GM12872 (cell line): ENCODE measurements at regions not wholly inside any gene's neighbourhood (a gene's known extent, or its start where the extent isn't known, plus 50 kb on each side); places are given as distances from the start of the nearest gene placed in this dataset.

Experiments used
- TF ChIP-seq, protein P1 (sequence below): IDR thresholded peaks from 3 replicates; pipeline ENCODE4 v1.5.1; 2011; ENCODE audit warnings: low read depth, mild to moderate bottlenecking, low read length, moderate library complexity; ENCODE audit not compliant: insufficient read depth

DNA sequence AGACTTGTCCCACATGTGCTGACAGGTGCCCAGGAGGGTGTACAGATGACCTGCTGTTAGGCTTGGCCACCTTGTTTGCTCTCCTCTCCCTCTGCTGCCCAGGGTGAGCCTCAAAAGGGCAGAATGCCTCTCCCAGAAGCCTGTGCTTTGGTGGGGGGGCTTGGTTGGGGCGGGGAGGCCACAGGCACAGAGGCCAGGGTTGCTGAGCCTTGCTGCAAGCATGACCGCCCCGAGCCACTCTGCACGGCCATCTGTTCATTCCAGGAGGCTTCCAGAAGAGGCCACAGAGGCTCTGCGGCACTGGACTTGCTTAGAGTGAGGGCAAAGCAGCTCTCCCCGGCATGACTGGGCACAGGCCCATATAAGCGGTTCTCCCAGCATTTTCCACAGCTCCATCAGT, 190.8 kb downstream of the GLRX3 start:
- TF ChIP-seq, protein P1, sequence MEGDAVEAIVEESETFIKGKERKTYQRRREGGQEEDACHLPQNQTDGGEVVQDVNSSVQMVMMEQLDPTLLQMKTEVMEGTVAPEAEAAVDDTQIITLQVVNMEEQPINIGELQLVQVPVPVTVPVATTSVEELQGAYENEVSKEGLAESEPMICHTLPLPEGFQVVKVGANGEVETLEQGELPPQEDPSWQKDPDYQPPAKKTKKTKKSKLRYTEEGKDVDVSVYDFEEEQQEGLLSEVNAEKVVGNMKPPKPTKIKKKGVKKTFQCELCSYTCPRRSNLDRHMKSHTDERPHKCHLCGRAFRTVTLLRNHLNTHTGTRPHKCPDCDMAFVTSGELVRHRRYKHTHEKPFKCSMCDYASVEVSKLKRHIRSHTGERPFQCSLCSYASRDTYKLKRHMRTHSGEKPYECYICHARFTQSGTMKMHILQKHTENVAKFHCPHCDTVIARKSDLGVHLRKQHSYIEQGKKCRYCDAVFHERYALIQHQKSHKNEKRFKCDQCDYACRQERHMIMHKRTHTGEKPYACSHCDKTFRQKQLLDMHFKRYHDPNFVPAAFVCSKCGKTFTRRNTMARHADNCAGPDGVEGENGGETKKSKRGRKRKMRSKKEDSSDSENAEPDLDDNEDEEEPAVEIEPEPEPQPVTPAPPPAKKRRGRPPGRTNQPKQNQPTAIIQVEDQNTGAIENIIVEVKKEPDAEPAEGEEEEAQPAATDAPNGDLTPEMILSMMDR = no peak

DNA sequence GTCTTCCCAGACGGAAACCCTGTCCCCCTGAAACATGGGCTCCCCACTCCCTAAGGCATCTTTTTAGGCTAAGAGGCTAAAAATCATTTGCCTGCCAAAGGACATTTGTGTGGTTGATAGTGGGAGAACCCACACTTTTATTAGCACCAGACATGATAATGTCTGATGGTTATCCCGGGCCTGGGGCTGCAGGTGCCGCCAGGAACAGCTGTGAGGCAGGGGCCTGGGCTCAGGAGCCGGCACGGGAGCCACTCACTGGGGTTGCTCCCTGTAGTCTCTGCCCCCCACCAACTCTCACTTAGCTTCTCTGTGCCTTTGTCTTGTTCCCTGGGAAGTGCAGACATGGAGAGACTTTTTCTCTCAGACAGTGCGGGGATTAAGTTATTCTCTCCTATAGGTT, 193.6 kb downstream of the GLRX3 start:
- TF ChIP-seq, protein P1 = no peak

DNA sequence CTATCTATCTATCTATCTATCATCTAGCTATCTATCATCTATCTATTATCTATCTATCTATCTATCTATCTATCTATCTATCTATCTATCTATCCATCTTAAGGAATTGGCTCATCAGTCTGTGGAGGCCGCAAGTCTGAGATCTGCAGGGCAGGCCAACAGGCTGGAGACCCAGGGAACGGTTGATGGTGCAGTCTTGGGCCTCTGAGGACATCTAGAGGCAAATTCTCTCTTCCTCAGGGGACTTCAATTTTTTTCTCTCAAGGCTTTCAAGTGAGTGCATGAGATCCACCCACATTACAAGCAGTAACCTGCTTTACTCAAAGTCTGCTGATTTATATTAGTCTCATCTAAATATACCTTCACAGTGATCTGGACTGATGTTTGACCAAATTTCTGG, 197.0 kb downstream of the GLRX3 start:
- TF ChIP-seq, protein P1 = no peak

DNA sequence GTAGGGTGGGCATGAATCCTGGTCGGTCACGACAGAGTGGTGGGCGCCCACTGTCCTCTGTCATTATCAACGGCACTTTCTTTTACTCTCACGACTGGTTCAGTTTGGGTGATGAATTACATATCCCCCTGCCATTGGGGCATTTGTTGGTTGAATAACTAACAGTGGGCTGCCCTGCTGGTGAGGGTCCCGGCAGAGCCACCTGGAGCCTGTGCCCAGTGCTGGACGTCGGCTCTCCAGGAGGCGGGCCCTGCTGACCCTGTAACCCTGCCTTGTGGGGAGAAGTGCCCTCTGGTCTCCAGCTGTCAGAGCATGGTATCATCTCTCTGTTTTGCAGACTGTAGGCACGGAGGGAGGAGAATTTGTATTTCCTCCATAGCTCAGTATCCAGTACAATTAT, 199.1 kb downstream of the GLRX3 start:
- TF ChIP-seq, protein P1 = no peak

DNA sequence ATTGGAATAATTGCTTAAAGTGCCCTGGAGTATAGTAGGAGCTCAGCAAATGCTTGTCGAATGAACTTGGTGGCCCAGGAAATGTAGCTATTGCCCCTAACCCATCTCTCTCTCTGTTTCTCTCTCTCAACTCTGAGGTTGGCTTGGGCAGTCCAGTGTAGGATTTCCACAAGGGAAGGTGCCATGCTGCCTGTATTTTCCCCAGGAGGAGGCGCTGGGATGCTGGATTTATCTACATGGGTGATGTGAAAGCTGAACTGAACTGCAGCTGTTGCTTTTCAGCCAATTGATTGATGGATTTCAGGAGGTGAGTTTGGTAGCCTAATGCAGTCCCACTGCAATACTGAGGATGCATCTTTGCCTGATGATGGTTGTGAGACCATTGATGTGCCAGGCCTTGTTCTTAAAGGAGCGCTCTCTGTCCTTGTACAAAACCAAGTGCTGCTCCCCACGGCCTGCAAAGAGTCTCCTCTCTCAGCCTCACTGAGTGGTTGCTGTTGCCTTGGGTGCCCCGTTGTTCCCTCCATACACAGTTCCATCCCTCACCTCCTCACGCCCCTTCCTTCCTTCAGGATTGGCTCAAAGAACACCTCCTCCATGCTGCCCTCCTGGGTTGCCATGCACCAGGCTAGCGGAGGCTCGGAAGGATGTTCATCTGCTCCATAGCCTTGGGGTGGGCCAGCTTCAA, 200.6 kb downstream of the GLRX3 start:
- TF ChIP-seq, protein P1 = no peak

DNA sequence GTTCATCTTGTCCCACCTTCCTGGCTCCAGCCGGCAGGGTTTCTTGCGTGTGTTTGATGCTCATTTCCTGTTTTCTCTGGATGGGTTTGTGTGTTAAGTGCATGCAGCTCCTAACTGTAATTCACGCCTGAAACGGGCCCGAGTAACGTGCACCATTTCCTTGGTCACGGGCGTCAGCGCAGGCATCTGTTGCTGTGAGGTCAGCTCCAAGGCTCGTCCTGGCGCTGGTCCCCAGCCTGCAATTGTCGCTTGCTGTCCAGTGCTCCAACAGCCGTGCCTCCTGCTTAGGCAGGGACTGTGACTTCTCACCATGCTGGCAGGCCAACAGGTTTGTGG, 201.1 kb downstream of the GLRX3 start:
- TF ChIP-seq, protein P1 = no peak

DNA sequence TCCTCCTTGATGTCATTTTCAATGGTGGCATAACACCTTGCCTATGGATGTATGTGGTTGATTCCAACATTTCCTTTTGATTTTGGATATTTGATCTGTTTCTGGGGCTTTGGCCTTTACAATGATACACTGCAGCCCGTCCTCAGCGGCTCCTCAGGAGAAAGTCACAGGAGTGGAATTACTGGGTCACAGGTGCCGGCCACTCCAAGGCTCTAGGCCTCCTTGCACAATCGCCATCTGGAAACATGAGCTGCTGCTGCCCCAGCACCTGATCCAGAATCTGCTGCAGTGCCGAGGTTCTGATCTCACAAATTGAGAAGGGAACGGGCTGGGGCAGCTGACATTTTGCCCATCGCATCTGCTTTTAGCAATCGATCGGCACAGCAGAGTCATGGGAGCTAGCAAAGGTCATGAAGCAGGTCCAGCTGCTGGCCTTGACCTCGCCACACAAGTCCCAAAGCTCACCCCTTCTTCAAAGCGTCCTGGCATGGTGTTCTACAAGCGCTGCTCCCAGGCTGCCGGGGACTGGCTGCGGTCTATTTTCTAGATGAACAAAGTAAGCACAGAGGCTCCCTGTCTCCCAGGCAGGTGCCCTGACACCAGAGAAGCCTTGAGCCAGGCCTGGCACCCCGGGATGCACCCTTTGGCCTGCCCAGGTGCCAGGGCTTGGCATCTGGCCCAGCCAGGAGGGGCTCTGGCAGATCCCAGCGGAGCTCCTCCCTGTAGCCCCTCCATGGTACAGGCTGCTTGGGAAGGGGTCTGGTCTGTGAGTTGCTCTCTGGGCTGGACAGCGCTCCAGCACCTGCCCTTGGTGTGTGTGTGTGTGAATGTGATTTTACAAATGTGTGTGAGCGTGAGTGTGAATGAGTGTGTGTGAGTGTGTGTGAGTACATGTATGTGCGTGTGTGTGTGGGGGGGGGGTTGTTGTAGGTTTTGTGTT, 201.8 kb downstream of the GLRX3 start:
- TF ChIP-seq, protein P1 = no peak
